ENCODE measurements at regions not wholly inside any gene's neighbourhood (a gene's known extent, or its start where the extent isn't known, plus 50 kb on each side); places are given as distances from the start of the nearest gene placed in this dataset.

DNA sequence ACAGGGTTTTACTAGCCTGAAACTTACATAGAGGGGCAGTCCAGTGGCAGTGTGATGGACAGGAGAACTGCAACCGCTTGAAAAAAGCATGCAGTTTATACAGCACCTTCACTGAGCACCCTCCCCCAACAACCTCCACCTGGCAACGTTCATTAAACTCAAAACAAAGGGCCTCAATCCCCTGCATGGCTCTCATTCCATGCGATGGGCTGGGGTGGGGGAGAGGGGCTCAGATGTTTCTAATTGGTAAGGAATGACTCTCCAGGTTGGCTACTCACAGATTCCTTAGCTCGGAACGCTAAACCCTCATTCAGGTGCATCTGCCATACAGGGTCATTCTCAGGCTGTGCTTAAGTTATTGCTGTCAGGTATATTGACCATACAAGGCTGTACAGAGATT is 80.9 kb upstream of the ITGA1 start:
- TF ChIP-seq EZH2 (IDR thresholded peaks at IDR 0.05) (no peak), POLR2AphosphoS5 (IDR thresholded peaks at IDR 0.05; ENCODE audit: borderline replicate concordance, low read depth, low read length) (no peak)

Measured in SK-N-MC (cell line).